Inferior parietal cortex (tissue), 1 donor: ENCODE measurements at regions not wholly inside any gene's neighbourhood (a gene's known extent, or its start where the extent isn't known, plus 50 kb on each side); places are given as distances from the start of the nearest gene placed in this dataset.
A peak's percentile ranks its signal among the peaks of the same experiment; 100 is the strongest.
"Not testable (repeated sequence)": the region's sequence is repeated elsewhere in the genome, so short reads cannot be mapped to it uniquely, and the experiment has no call there.

Source experiments
- DNase-seq: peaks from one replicate; pipeline ENCODE4 v3.0.0-alpha.2; 2016; ENCODE audit errors: extremely low spot score

- DNase-seq = no peak
Observed at GRCh38 chr19:34023381-34023780, 148.9 kb upstream of the LSM14A start.

GRCh38 chr19:34033880-34034279 is 138.4 kb upstream of the LSM14A start:
- DNase-seq = no peak

GRCh38 chr19:34034318-34034846 is 137.9 kb upstream of the LSM14A start:
- DNase-seq = no peak

GRCh38 chr19:34041925-34042521 is 130.3 kb upstream of the LSM14A start:
- DNase-seq = peak; percentile 44

GRCh38 chr19:34044021-34044420 is 128.3 kb upstream of the LSM14A start:
- no peak for DNase-seq

- DNase-seq = no peak
Observed at GRCh38 chr19:34049944-34050343, 122.4 kb upstream of the LSM14A start.

GRCh38 chr19:34050430-34050829 is 121.9 kb upstream of the LSM14A start:
- not testable (repeated sequence) for DNase-seq

- no peak for DNase-seq
Observed at GRCh38 chr19:34051255-34051654, 121.0 kb upstream of the LSM14A start.

- DNase-seq = no peak
Observed at GRCh38 chr19:34057155-34057554, 115.1 kb upstream of the LSM14A start.

GRCh38 chr19:34066007-34066643 is 106.2 kb upstream of the LSM14A start:
- no peak for DNase-seq

- DNase-seq = no peak
Observed at GRCh38 chr19:34067861-34068271, 104.4 kb upstream of the LSM14A start.

GRCh38 chr19:34075661-34076091 is 96.6 kb upstream of the LSM14A start:
- DNase-seq = no peak

GRCh38 chr19:34082289-34083077 is 89.8 kb upstream of the LSM14A start:
- DNase-seq = no peak

GRCh38 chr19:34084396-34085145 is 87.7 kb upstream of the LSM14A start:
- no peak for DNase-seq

- no peak for DNase-seq
Observed at GRCh38 chr19:34085336-34085735, 87.0 kb upstream of the LSM14A start.

GRCh38 chr19:34088292-34088691 is 84.0 kb upstream of the LSM14A start:
- no peak for DNase-seq

GRCh38 chr19:34089566-34089965 is 82.7 kb upstream of the LSM14A start:
- no peak for DNase-seq

- no peak for DNase-seq
Observed at GRCh38 chr19:34094960-34095359, 77.3 kb upstream of the LSM14A start.

GRCh38 chr19:34095411-34095810 is 76.9 kb upstream of the LSM14A start:
- not testable (repeated sequence) for DNase-seq

- peak; percentile 70 for DNase-seq
Observed at GRCh38 chr19:34096020-34096915, 76.0 kb upstream of the LSM14A start.

- DNase-seq = no peak
Observed at GRCh38 chr19:34104096-34104495, 68.2 kb upstream of the LSM14A start.
